NT2/D1 (cell line): ENCODE measurements at regions not wholly inside any gene's neighbourhood (a gene's known extent, or its start where the extent isn't known, plus 50 kb on each side); places are given as distances from the start of the nearest gene placed in this dataset.

Source experiments
- YY1 ChIP-seq: IDR thresholded peaks from 2 replicates; pipeline ENCODE4 v1.6.1; 2011; ENCODE audit not compliant: insufficient read length, insufficient read depth
- ZNF274 ChIP-seq: IDR thresholded peaks from 2 replicates; pipeline ENCODE4 v1.6.1; 2011; ENCODE audit warnings: mild to moderate bottlenecking, low read depth, low read length

- TF ChIP-seq ZNF274 (no peak), YY1 (no peak)
These were observed 342.7 kb downstream of the LMO7 start for GRCh38 chr13:75978818-75979217.
